Fibroblast of lung (primary cell): ENCODE measurements at regions not wholly inside any gene's neighbourhood (a gene's known extent, or its start where the extent isn't known, plus 50 kb on each side); places are given as distances from the start of the nearest gene placed in this dataset.

ENCODE experiments used
- EZH2 ChIP-seq: IDR thresholded peaks from 2 replicates; pipeline ENCODE4 v1.5.1; 2012; ENCODE audit warnings: low read length, control low read depth, mild to moderate bottlenecking; ENCODE audit errors: missing control alignments
- TF ChIP-seq, protein P1 (sequence below), 2 donors: IDR thresholded peaks in 1 of 2; conservative IDR thresholded peaks in 1 of 2; 1 replicate in 1 of 2; 2 replicates in 1 of 2; pipeline ENCODE4 v1.5.1; 2011 to 2012; ENCODE audit warnings: low read length in 2 of 2, control low read depth in 1 of 2, inconsistent platforms in 1 of 2, low read depth in 1 of 2, mild to moderate bottlenecking in 1 of 2

DNA sequence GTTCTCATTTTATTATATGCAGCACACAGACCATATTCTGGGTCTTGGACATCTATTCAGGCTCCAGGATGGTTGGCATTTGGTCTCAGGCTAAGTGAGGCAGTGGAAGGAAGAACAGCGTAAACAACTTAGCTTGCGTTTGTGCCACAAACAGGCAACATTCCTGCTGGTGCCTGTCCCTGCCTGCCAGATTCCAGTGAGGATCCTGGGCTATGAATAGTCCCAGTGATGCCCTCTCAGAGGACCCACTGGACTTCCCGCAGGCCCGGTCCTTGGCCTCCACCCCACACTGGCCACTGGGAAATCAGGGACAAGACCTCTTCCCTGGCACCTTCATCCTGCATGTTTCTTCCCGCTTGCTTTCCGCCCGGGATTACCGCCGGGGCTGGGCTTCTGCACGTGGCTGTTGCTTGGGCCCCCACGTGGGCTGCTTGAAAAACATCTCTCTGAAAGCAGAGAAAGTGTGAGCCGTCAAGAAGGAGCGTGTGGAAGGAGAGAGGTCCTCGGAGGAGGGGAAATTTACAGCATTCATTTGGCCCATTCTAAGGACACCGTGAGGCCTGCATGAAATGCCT is 145.1 kb upstream of the WNT4 start:
- TF ChIP-seq, protein P1, sequence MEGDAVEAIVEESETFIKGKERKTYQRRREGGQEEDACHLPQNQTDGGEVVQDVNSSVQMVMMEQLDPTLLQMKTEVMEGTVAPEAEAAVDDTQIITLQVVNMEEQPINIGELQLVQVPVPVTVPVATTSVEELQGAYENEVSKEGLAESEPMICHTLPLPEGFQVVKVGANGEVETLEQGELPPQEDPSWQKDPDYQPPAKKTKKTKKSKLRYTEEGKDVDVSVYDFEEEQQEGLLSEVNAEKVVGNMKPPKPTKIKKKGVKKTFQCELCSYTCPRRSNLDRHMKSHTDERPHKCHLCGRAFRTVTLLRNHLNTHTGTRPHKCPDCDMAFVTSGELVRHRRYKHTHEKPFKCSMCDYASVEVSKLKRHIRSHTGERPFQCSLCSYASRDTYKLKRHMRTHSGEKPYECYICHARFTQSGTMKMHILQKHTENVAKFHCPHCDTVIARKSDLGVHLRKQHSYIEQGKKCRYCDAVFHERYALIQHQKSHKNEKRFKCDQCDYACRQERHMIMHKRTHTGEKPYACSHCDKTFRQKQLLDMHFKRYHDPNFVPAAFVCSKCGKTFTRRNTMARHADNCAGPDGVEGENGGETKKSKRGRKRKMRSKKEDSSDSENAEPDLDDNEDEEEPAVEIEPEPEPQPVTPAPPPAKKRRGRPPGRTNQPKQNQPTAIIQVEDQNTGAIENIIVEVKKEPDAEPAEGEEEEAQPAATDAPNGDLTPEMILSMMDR (conservative IDR thresholded peaks at IDR 0.05 in 1 of 2, IDR thresholded peaks at IDR 0.05 in 1 of 2; ENCODE audit: low read depth in 1 of 2, low read length in 2 of 2): no peak
- no peak for TF ChIP-seq EZH2
